DOHH2 (cell line): ENCODE measurements at regions not wholly inside any gene's neighbourhood (a gene's known extent, or its start where the extent isn't known, plus 50 kb on each side); places are given as distances from the start of the nearest gene placed in this dataset.

ENCODE experiments used
- H3F3A ChIP-seq: fragments of 200-600 bp; sonication (generic), shearing (Covaris generic); 2 replicates; pipeline ENCODE4 v1.6.0; 2016; ENCODE audit warnings: antibody characterized with exemption, mild to moderate bottlenecking; ENCODE audit not compliant: control insufficient read depth, insufficient read depth
- H3K27ac ChIP-seq: fragments of 200-600 bp; sonication (generic); 2 replicates; pipeline ENCODE4 v1.5.1; 2014; ENCODE audit warnings: low read depth, mild to moderate bottlenecking, low read length, moderate library complexity
- H3K27me3 ChIP-seq: fragments of 200-600 bp; sonication (generic); 2 replicates; pipeline ENCODE4 v1.6.1; 2014; ENCODE audit warnings: mild to moderate bottlenecking, low read length, mixed read lengths; ENCODE audit not compliant: control insufficient read depth
- H3K36me3 ChIP-seq: fragments of 200-600 bp; sonication (generic); 2 replicates; pipeline ENCODE4 v1.6.1; 2014; ENCODE audit warnings: mild to moderate bottlenecking, low read length, moderate library complexity, mixed read lengths; ENCODE audit not compliant: control insufficient read depth
- H3K4me1 ChIP-seq: fragments of 200-600 bp; sonication (generic); 2 replicates; pipeline ENCODE4 v1.6.1; 2014; ENCODE audit warnings: mild to moderate bottlenecking, low read length, mixed read lengths; ENCODE audit not compliant: control insufficient read depth
- H3K4me2 ChIP-seq: fragments of 200-600 bp; sonication (generic); 2 replicates; pipeline ENCODE4 v1.6.0; 2014; ENCODE audit warnings: mild to moderate bottlenecking, low read length, moderate library complexity
- H3K4me3 ChIP-seq: fragments of 200-600 bp; sonication (generic); 2 replicates; pipeline ENCODE4 v1.5.1; 2014; ENCODE audit warnings: mild to moderate bottlenecking, low read length, mixed read lengths
- H3K79me2 ChIP-seq: fragments of 200-600 bp; sonication (generic); 2 replicates; pipeline ENCODE4 v1.6.1; 2014; ENCODE audit warnings: mild to moderate bottlenecking, low read length, mixed read lengths; ENCODE audit not compliant: control insufficient read depth
- H3K9me2 ChIP-seq: fragments of 200-600 bp; sonication (generic); replicated peaks from 2 replicates; pipeline ENCODE4 v1.6.1; 2014; ENCODE audit warnings: mild to moderate bottlenecking, low read length, mixed read lengths; ENCODE audit not compliant: control insufficient read depth
- H3K9me3 ChIP-seq: fragments of 200-600 bp; sonication (generic); 2 replicates; pipeline ENCODE4 v1.6.1; 2014; ENCODE audit warnings: antibody characterized with exemption, low read length, mixed read lengths; ENCODE audit not compliant: control insufficient read depth, insufficient read depth
- H4K20me1 ChIP-seq: fragments of 200-600 bp; sonication (generic); 2 replicates; pipeline ENCODE4 v1.6.0; 2014; ENCODE audit warnings: low read depth, mild to moderate bottlenecking, antibody characterized with exemption, low read length, moderate library complexity; ENCODE audit not compliant: control insufficient read depth, insufficient read depth
- CTCF ChIP-seq: fragments of 200-600 bp; sonication (generic); IDR thresholded peaks from one replicate; pipeline ENCODE4 v1.5.1; 2014; ENCODE audit warnings: antibody characterized with exemption, mild to moderate bottlenecking, low read depth, low read length; ENCODE audit not compliant: poor library complexity, severe bottlenecking
- EZH2phosphoT487 ChIP-seq: fragments of 200-600 bp; sonication (generic); IDR thresholded peaks from 2 replicates; pipeline ENCODE4 v1.6.1; 2017; ENCODE audit warnings: borderline replicate concordance, mild to moderate bottlenecking, antibody characterized with exemption, low read length, moderate library complexity, mixed read lengths

- Histone ChIP-seq H3K9me2 (no peaks in the 10 kb centered on the region), H3K79me2 (no peaks in the 10 kb centered on the region), H3K4me2 (no peak overlapping the region), H3K27ac (no peak overlapping the region), H4K20me1 (no peaks in the 10 kb centered on the region), H3K36me3 (no peaks in the 10 kb centered on the region), H3K9me3 (peaks cover 6% of the 10 kb centered on the region; the same call in 1 of the 2 replicates), H3K4me1 (peaks cover 5% of the 10 kb centered on the region; the same call in 1 of the 2 replicates), H3K4me3 (no peak overlapping the region), H3F3A (no peaks in the 10 kb centered on the region), H3K27me3 (no peaks in the 10 kb centered on the region)
- no peak for TF ChIP-seq EZH2phosphoT487
- TF ChIP-seq CTCF, result no peak
These were observed 66.1 kb upstream of the PARP1 start for GRCh38 chr1:226474041-226474440.

- Histone ChIP-seq H3K36me3 (no peaks in the 10 kb centered on the region), H3F3A (no peaks in the 10 kb centered on the region), H3K9me2 (no peaks in the 10 kb centered on the region), H3K9me3 (peaks cover under 1% of the 10 kb centered on the region; the same call in 1 of the 2 replicates), H3K27ac (no peak overlapping the region), H4K20me1 (no peaks in the 10 kb centered on the region), H3K27me3 (no peaks in the 10 kb centered on the region), H3K4me3 (no peak overlapping the region), H3K4me2 (no peak overlapping the region), H3K4me1 (peaks cover 5% of the 10 kb centered on the region; the same call in 1 of the 2 replicates), H3K79me2 (no peaks in the 10 kb centered on the region)
- TF ChIP-seq EZH2phosphoT487 (no peak), CTCF (no peak)
These were observed 66.7 kb upstream of the PARP1 start for GRCh38 chr1:226474443-226475141.

- Histone ChIP-seq H3K4me2 (no peak overlapping the region), H3F3A (no peaks in the 10 kb centered on the region), H3K36me3 (no peaks in the 10 kb centered on the region), H3K27ac (no peak overlapping the region), H3K4me1 (peaks cover 5% of the 10 kb centered on the region; the same call in 1 of the 2 replicates), H3K9me3 (no peaks in the 10 kb centered on the region), H3K9me2 (no peaks in the 10 kb centered on the region), H3K79me2 (no peaks in the 10 kb centered on the region), H3K27me3 (no peaks in the 10 kb centered on the region), H4K20me1 (no peaks in the 10 kb centered on the region), H3K4me3 (no peak overlapping the region)
- TF ChIP-seq CTCF (no peak), EZH2phosphoT487 (no peak)
These were observed 67.2 kb upstream of the PARP1 start for GRCh38 chr1:226475142-226475511.
